ENCODE measurements at regions not wholly inside any gene's neighbourhood (a gene's known extent, or its start where the extent isn't known, plus 50 kb on each side); places are given as distances from the start of the nearest gene placed in this dataset.

DNA sequence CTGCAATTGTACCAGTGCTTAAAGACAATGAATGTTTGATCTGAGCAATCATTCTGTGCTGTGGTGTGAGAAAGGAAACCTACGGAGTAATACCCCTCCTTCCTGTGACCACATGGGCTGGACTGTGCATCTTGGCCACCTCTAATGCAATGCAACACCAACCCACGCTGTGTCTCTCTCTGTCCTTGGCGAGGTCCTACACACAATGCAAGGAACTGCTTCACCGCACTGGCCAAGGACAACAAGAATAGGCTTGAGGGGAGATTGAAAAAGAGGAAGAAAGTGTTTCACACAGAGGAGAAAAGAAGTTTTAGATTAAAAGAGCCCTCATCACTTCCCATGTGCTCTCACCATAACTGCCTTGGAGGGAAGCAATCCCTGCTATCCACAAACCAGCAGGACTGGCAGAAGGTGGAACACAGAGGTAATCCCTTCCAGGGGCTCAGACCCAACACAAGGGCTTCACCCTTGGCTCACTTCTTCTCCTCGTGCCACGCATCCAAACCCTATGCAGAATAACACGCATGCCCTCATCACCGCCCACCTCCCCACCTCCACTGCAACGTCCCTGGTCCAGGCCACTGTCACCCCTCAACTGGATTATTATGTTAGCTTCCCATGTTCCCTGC, 112.5 kb upstream of the ERG start:
- no peak for DNase-seq (ENCODE audit: low read depth)
- in situ Hi-C loops (cut with HindIII; ENCODE audit: low sequenced_read_pairs) = no loop called here
- no peak overlapping the region for H3K4me3 ChIP-seq (ENCODE audit: low read depth, low read length)
- TF ChIP-seq, protein P1, sequence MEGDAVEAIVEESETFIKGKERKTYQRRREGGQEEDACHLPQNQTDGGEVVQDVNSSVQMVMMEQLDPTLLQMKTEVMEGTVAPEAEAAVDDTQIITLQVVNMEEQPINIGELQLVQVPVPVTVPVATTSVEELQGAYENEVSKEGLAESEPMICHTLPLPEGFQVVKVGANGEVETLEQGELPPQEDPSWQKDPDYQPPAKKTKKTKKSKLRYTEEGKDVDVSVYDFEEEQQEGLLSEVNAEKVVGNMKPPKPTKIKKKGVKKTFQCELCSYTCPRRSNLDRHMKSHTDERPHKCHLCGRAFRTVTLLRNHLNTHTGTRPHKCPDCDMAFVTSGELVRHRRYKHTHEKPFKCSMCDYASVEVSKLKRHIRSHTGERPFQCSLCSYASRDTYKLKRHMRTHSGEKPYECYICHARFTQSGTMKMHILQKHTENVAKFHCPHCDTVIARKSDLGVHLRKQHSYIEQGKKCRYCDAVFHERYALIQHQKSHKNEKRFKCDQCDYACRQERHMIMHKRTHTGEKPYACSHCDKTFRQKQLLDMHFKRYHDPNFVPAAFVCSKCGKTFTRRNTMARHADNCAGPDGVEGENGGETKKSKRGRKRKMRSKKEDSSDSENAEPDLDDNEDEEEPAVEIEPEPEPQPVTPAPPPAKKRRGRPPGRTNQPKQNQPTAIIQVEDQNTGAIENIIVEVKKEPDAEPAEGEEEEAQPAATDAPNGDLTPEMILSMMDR (IDR thresholded peaks at IDR 0.05; ENCODE audit: low read depth, low read length, missing control alignments) = no peak

DNA sequence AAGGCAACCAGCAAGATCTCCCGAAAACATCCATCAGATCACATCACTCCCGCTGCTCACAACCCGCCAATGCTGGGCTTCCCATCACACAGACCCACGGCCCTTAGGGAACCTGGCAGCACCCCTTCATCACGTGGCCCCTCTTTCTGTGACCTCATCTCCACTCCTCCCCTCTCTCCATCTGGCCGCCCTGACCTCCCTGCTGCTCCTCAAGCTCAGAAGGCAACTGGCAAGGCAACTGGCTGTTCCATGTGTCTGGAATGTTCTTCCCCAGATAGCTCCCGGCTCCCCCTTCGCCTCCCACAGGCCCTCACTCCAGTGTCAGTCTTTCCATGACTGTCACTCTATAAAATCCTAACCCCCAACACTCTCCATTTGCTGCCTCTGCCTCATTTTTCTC, 113.0 kb upstream of the ERG start:
- TF ChIP-seq, protein P1 (IDR thresholded peaks at IDR 0.05; ENCODE audit: low read depth, low read length, missing control alignments) = no peak
- H3K4me3 ChIP-seq (ENCODE audit: low read depth, low read length) = no peak overlapping the region
- in situ Hi-C loops (cut with HindIII; ENCODE audit: low sequenced_read_pairs) = no loop called here
- DNase-seq (ENCODE audit: low read depth) = no peak

DNA sequence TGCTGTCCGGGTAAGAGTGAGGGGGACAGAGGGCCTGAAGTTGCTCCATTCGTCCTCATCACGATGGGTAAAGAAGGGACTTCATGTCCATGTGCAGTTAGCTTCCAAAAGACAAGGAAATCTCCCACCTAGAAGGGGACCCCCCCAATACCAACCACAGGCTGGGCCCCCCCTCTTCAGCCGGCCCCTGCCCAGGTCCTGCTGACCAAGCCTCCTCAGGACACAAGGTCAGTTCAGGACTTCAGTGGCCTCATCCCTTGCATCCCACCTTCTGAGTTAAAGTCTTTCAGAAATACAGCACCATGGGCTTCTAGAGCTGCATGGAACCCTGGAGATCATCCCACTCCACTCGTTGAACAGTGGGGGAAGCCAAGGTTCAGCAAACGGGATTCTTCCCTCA, 115.4 kb upstream of the ERG start:
- TF ChIP-seq, protein P1 (IDR thresholded peaks at IDR 0.05; ENCODE audit: low read depth, low read length, missing control alignments) = no peak

DNA sequence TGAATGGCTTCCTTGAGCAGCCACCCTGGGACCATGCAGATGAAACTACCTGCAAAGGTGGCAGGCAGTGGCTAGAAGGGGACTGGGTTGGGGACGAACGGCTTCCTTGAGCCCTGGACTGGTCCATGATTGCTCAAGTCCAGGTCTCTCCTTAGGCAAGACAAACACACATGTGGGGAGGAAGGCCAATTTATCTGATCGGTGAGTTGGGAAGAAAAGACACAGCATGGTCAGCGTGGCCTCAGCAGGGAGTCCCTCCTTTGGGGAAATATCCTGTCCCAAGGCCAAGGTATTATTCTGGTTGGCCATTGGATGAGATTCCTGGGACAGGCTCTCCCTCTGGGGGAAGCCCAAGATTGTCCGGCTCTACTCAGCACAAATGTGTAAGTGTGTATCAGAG, 116.3 kb upstream of the ERG start:
- in situ Hi-C loops (cut with HindIII; ENCODE audit: low sequenced_read_pairs) = no loop called here
- TF ChIP-seq, protein P1 (IDR thresholded peaks at IDR 0.05; ENCODE audit: low read depth, low read length, missing control alignments) = no peak
- no peak for DNase-seq (ENCODE audit: low read depth)
- H3K4me3 ChIP-seq (ENCODE audit: low read depth, low read length) = no peak overlapping the region

More for the DNA sequence above, 115.4 kb upstream of the ERG start:
- in situ Hi-C loops (cut with HindIII; ENCODE audit: low sequenced_read_pairs) = no loop called here
- H3K4me3 ChIP-seq (ENCODE audit: low read depth, low read length) = no peak overlapping the region
- DNase-seq (ENCODE audit: low read depth) = no peak

DNA sequence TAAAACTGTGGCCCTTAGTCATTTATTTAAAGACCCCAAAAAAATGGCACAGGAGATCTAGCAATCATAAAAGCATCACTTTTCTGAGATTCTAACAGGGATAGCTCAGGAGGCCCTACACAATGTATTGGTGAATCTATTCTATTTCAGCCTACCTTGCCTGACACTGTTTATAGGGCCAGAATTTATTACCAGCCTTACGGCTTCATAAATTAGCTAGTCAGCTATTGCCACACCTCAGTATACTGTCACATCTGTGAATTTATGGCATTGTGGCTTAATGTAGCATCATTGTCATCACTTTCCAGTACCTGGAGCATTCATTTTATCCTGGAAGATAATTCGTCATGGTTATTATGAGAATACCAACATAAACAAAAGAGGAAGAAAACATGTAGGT, 121.2 kb upstream of the ERG start:
- TF ChIP-seq, protein P1 (IDR thresholded peaks at IDR 0.05; ENCODE audit: low read depth, low read length, missing control alignments) = no peak
- in situ Hi-C loops (cut with HindIII; ENCODE audit: low sequenced_read_pairs) = no loop called here
- DNase-seq (ENCODE audit: low read depth) = no peak
- H3K4me3 ChIP-seq (ENCODE audit: low read depth, low read length) = no peak overlapping the region

DNA sequence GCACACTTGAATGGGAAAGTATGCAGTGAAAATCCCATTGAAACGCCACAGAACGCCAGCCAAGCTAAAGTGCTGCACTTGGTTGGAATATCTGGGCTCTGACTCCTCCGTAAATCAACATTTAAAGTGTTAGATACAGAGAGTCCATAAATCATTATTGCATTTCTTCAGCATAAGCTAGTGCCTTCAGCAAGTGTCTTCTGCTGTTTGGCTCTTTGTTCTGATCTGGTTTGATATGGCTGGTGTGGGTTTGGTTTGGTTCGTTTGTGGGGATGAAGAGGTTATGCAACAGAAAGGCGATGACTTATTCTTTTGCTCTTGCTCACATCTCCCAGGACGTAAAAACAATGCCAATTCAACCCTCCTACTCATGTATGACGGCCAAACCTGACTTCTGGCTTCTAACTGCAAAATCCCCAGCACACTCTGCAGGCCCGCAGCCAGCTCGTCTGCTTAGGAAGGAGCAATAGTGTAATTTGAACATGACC, 121.8 kb upstream of the ERG start:
- DNase-seq (ENCODE audit: low read depth) = peak; percentile 13
- TF ChIP-seq, protein P1 (IDR thresholded peaks at IDR 0.05; ENCODE audit: low read depth, low read length, missing control alignments) = no peak
- H3K4me3 ChIP-seq (ENCODE audit: low read depth, low read length) = no peak overlapping the region
- in situ Hi-C loops (cut with HindIII; ENCODE audit: low sequenced_read_pairs) = no loop called here

Data from astrocyte of the cerebellum (primary cell).